A549 (cell line): ENCODE measurements at regions not wholly inside any gene's neighbourhood (a gene's known extent, or its start where the extent isn't known, plus 50 kb on each side); places are given as distances from the start of the nearest gene placed in this dataset.

ENCODE experiments used
- ATAC-seq, 2 experiments: fragments of 200-7000 bp in 1 of 2; fragments of >200 bp in 1 of 2; cut with Nextera tagmentation in 1 of 2; cut with Tn5 transposase in 1 of 2; 3 replicates each; pipeline versions ENCODE4 v1.8.0 to v1.9.1; 2018 to 2020; ENCODE audit warnings: mild to moderate bottlenecking in 1 of 2, moderate library complexity in 1 of 2
- CTCF ChIA-PET: fragments of 300-600 bp; sonication (Branson Sonifier 250); formaldehyde crosslinking; extraction: SDS; loops from one replicate; lab custom pipeline; 2021; ENCODE audit warnings: antibody characterized with exemption, inconsistent platforms; lab: Yijun Ruan, JAX
- POLR2A ChIA-PET: fragments of 350-600 bp; formaldehyde crosslinking; extraction: SDS; loops from one replicate; lab custom pipeline; 2021; ENCODE audit warnings: antibody characterized with exemption, inconsistent platforms; lab: Yijun Ruan, JAX
- DNase-seq, 2 experiments: peaks; one replicate each; pipeline versions ENCODE4 v3.0.0 to v3.0.0-alpha.2; 2011 to 2016; ENCODE audit warnings: low read depth in 1 of 2, low spot score in 1 of 2
- FAIRE-seq: peaks from 2 replicates; lab custom pipeline; 2011; peaks lifted over from hg19 to GRCh38; lab: Jason Lieb, UNC
- H3K27ac ChIP-seq, 2 experiments: fragments of >200 bp; sonication (Bioruptor Twin); formaldehyde crosslinking; 3 replicates each; pipeline ENCODE4 v1.5.1; 2016 to 2017
- H3K4me1 ChIP-seq: fragments of >200 bp; sonication (Bioruptor Twin); formaldehyde crosslinking; 3 replicates; pipeline ENCODE4 v1.6.1; 2016
- H3K4me2 ChIP-seq: fragments of >200 bp; sonication (Bioruptor Twin); formaldehyde crosslinking; 3 replicates; pipeline ENCODE4 v1.6.1; 2016
- H3K4me3 ChIP-seq: fragments of >200 bp; sonication (Bioruptor Twin); formaldehyde crosslinking; 3 replicates; pipeline ENCODE4 v1.5.1; 2016
- H3K9me3 ChIP-seq: fragments of >200 bp; sonication (Bioruptor Twin); formaldehyde crosslinking; 3 replicates; pipeline ENCODE4 v1.6.1; 2016
- BHLHE40 ChIP-seq: IDR thresholded peaks from 2 replicates; pipeline ENCODE4 v1.6.1; 2012; ENCODE audit warnings: low read depth, low read length, inconsistent platforms
- CHD2 ChIP-seq: fragments of 150-350 bp; IDR thresholded peaks from 2 replicates; pipeline ENCODE4 v1.6.1; 2014; ENCODE audit warnings: low read length; ENCODE audit not compliant: partially characterized antibody
- ESRRA ChIP-seq: fragments of 150-350 bp; IDR thresholded peaks from 2 replicates; pipeline ENCODE4 v1.6.1; 2014; ENCODE audit warnings: mild to moderate bottlenecking, low read length, borderline replicate concordance
- FOSB ChIP-seq: fragments of 250-450 bp; sonication (Bioruptor Pico); IDR thresholded peaks from 2 replicates; pipeline ENCODE4 v1.5.0; 2020; ENCODE audit warnings: mild to moderate bottlenecking, moderate library complexity
- FOSL2 ChIP-seq, 2 experiments: fragments of 450-650 bp in 1 of 2; fragments of >200 bp in 1 of 2; sonication (Bioruptor Twin) in 1 of 2; formaldehyde crosslinking; IDR thresholded peaks; 2 replicates each; pipeline versions ENCODE4 v1.5.0 to v1.6.1; 2016 to 2020; ENCODE audit warnings: mild to moderate bottlenecking in 1 of 2, moderate library complexity in 1 of 2
- JUNB ChIP-seq: fragments of >200 bp; sonication (Bioruptor Twin); formaldehyde crosslinking; IDR thresholded peaks from 2 replicates; pipeline ENCODE4 v1.6.1; 2016
- KDM1A ChIP-seq: fragments of 200-600 bp; sonication (generic); IDR thresholded peaks from 2 replicates; pipeline ENCODE4 v1.6.1; 2016; ENCODE audit warnings: low read depth, mild to moderate bottlenecking
- KDM5A ChIP-seq: fragments of 200-600 bp; sonication (generic); IDR thresholded peaks from 2 replicates; pipeline ENCODE4 v1.6.1; 2016; ENCODE audit warnings: antibody characterized with exemption, mild to moderate bottlenecking
- MAFK ChIP-seq: fragments of 450-650 bp; IDR thresholded peaks from 2 replicates; pipeline ENCODE4 v1.6.1; 2014; ENCODE audit not compliant: partially characterized antibody
- MAZ ChIP-seq: fragments of 150-350 bp; IDR thresholded peaks from 2 replicates; pipeline ENCODE4 v1.6.1; 2014; ENCODE audit warnings: antibody characterized with exemption, low read depth, low read length, borderline replicate concordance
- MYC ChIP-seq: IDR thresholded peaks from 2 replicates; pipeline ENCODE4 v1.6.1; 2012; ENCODE audit warnings: mild to moderate bottlenecking, inconsistent platforms, low read length, improper control_type of control experiment, borderline replicate concordance
- NFE2L2 ChIP-seq: fragments of 150-350 bp; conservative IDR thresholded peaks from 2 replicates; pipeline ENCODE4 v1.6.1; 2014; ENCODE audit warnings: low read length
- NR3C1 ChIP-seq: fragments of >200 bp; sonication (Bioruptor Twin); formaldehyde crosslinking; IDR thresholded peaks from 3 replicates; pipeline ENCODE4 v1.6.1; 2017
- PHF8 ChIP-seq: fragments of 200-600 bp; sonication (generic); IDR thresholded peaks from 2 replicates; pipeline ENCODE4 v1.6.1; 2016; ENCODE audit warnings: low read depth, mild to moderate bottlenecking, antibody characterized with exemption, moderate library complexity, borderline replicate concordance
- RARB ChIP-seq: fragments of 250-450 bp; sonication (Bioruptor Pico); IDR thresholded peaks from 2 replicates; pipeline ENCODE4 v1.8.0; 2021; ENCODE audit warnings: mild to moderate bottlenecking, moderate library complexity
- RFX5 ChIP-seq: fragments of 450-650 bp; IDR thresholded peaks from 2 replicates; pipeline ENCODE4 v1.7.1; 2014; ENCODE audit warnings: antibody characterized with exemption, mild to moderate bottlenecking, moderate library complexity
- SMC3 ChIP-seq: fragments of >200 bp; sonication (Bioruptor Twin); formaldehyde crosslinking; IDR thresholded peaks from 3 replicates; pipeline ENCODE4 v1.6.1; 2018; ENCODE audit warnings: inconsistent platforms
- SREBF2 ChIP-seq: fragments of 450-650 bp; IDR thresholded peaks from 2 replicates; pipeline ENCODE4 v1.6.1; 2014; ENCODE audit warnings: mild to moderate bottlenecking, moderate library complexity
- ZC3H11A ChIP-seq: fragments of 450-650 bp; IDR thresholded peaks from 2 replicates; pipeline ENCODE4 v1.6.1; 2014; ENCODE audit warnings: antibody characterized with exemption, mild to moderate bottlenecking
- ZFP36 ChIP-seq: fragments of 450-650 bp; IDR thresholded peaks from 2 replicates; pipeline ENCODE4 v1.6.1; 2014; ENCODE audit warnings: borderline replicate concordance; ENCODE audit not compliant: partially characterized antibody
- ZNF302 ChIP-seq: fragments of 250-450 bp; sonication (Bioruptor Pico); IDR thresholded peaks from 2 replicates; pipeline ENCODE4 v1.9.0; 2021; ENCODE audit warnings: inconsistent platforms, mild to moderate bottlenecking, moderate library complexity
- WGBS: methylation state at CpG from one replicate; pipeline ENCODE4 v1.1.6; 2017; ENCODE audit errors: missing lambda C conversion rate; 5-methylcytosine and 5-hydroxymethylcytosine counted together
- TF ChIP-seq, protein P1 (sequence below): fragments of 250-450 bp; sonication (Bioruptor Pico); IDR thresholded peaks from 2 replicates; pipeline ENCODE4 v1.5.0; 2020; ENCODE audit warnings: low read depth, mild to moderate bottlenecking, moderate library complexity
- TF ChIP-seq, protein P2 (sequence below): fragments of 250-450 bp; sonication (Bioruptor Pico); IDR thresholded peaks from 2 replicates; pipeline ENCODE4 v1.5.0; 2021; ENCODE audit warnings: mild to moderate bottlenecking, moderate library complexity, borderline replicate concordance
- TF ChIP-seq, protein P3 (sequence below): fragments of 450-650 bp; IDR thresholded peaks from 2 replicates; pipeline ENCODE4 v1.6.1; 2014; ENCODE audit warnings: antibody characterized with exemption
- TF ChIP-seq, protein P4 (sequence below): fragments of >200 bp; sonication (Bioruptor Twin); formaldehyde crosslinking; IDR thresholded peaks from 3 replicates; pipeline ENCODE4 v1.5.1; 2016

DNA sequence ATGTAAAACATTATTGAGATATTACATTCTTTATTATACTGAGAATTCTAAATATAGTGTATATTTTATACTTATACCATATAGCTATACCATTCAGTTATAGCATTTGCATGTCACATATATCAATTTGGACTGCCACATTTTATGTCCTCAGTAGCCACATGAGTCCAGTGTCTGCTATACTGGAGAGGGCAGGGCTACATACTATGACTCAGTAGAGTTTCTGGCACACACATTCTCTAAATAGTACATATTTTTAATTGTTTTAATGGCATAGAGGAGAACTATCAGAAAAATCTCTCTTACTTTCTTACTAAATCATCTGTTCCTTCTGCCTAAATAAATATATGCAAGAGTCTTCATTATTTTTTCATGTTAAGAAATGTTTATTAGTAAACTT lies 55.4 kb upstream of the COL5A2 start:
- POLR2A ChIA-PET = no interaction called here
- no peak overlapping the region for H3K4me3 ChIP-seq
- H3K4me2 ChIP-seq = no peak overlapping the region
- H3K9me3 ChIP-seq = no peaks in the 10 kb centered on the region
- DNase-seq (no peak), ATAC-seq (no peak), FAIRE-seq (no peak)
- peaks cover 53% of the 10 kb centered on the region for H3K4me1 ChIP-seq
- TF ChIP-seq KDM1A = no peak
- TF ChIP-seq RARB (CRISPR knock-in tag) = no peak
- no peak for TF ChIP-seq CHD2
- TF ChIP-seq, protein P1, sequence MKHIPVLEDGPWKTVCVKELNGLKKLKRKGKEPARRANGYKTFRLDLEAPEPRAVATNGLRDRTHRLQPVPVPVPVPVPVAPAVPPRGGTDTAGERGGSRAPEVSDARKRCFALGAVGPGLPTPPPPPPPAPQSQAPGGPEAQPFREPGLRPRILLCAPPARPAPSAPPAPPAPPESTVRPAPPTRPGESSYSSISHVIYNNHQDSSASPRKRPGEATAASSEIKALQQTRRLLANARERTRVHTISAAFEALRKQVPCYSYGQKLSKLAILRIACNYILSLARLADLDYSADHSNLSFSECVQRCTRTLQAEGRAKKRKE (CRISPR knock-in tag) = no peak
- no peak for TF ChIP-seq NFE2L2
- TF ChIP-seq JUNB = no peak
- no peak for TF ChIP-seq SMC3
- TF ChIP-seq PHF8 = no peak
- H3K27ac ChIP-seq = no peak overlapping the region; a peak in 1 of 6 replicates
- CTCF ChIA-PET = no interaction called here

DNA sequence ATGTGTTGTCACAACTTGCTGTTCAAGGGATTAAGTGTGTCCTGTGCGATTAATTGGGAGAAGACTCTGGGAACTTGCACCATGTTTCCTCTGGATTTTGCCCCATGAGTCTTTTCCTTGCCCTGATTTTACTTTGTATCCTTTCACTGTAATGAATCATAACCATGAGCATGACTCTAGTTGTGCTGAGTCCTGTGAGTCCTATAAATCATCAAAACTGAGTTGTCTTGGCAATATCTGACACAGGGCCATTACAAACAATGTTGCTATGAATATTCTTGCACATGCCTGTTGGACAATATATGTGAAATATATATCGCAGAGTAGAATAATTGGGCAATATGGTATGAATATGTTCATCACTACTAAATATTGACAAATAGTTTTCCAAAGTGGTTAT lies 56.5 kb upstream of the COL5A2 start:
- Histone ChIP-seq H3K4me3 (no peak overlapping the region), H3K4me2 (no peak overlapping the region), H3K27ac (peak overlapping the region; percentile 23 to 30; a peak in 1 of 6 replicates), H3K4me1 (peaks cover 50% of the 10 kb centered on the region), H3K9me3 (no peaks in the 10 kb centered on the region)
- TF ChIP-seq MYC (no peak), JUNB (peak; percentile 22; the same call in 1 of the 2 replicates), MAFK (peak; percentile 8), ZC3H11A (no peak), FOSL2 (IDR thresholded peaks at IDR 0.05) (no peak), FOSL2 (CRISPR knock-in tag; IDR thresholded peaks at IDR 0.05) (peak; percentile 55), BHLHE40 (no peak), ZFP36 (no peak), ZNF302 (CRISPR knock-in tag) (no peak), SREBF2 (no peak), ESRRA (no peak), FOSB (CRISPR knock-in tag) (no peak), RFX5 (peak; percentile 28; the same call in 1 of the 2 replicates), NR3C1 (no peak), KDM5A (no peak), MAZ (no peak)
- TF ChIP-seq, protein P2, sequence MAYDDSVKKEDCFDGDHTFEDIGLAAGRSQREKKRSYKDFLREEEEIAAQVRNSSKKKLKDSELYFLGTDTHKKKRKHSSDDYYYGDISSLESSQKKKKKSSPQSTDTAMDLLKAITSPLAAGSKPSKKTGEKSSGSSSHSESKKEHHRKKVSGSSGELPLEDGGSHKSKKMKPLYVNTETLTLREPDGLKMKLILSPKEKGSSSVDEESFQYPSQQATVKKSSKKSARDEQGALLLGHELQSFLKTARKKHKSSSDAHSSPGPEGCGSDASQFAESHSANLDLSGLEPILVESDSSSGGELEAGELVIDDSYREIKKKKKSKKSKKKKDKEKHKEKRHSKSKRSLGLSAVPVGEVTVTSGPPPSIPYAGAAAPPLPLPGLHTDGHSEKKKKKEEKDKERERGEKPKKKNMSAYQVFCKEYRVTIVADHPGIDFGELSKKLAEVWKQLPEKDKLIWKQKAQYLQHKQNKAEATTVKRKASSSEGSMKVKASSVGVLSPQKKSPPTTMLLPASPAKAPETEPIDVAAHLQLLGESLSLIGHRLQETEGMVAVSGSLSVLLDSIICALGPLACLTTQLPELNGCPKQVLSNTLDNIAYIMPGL (CRISPR knock-in tag) = no peak
- TF ChIP-seq, protein P3, sequence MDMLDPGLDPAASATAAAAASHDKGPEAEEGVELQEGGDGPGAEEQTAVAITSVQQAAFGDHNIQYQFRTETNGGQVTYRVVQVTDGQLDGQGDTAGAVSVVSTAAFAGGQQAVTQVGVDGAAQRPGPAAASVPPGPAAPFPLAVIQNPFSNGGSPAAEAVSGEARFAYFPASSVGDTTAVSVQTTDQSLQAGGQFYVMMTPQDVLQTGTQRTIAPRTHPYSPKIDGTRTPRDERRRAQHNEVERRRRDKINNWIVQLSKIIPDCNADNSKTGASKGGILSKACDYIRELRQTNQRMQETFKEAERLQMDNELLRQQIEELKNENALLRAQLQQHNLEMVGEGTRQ = no peak
- TF ChIP-seq, protein P1 (CRISPR knock-in tag) = no peak
- TF ChIP-seq, protein P4, sequence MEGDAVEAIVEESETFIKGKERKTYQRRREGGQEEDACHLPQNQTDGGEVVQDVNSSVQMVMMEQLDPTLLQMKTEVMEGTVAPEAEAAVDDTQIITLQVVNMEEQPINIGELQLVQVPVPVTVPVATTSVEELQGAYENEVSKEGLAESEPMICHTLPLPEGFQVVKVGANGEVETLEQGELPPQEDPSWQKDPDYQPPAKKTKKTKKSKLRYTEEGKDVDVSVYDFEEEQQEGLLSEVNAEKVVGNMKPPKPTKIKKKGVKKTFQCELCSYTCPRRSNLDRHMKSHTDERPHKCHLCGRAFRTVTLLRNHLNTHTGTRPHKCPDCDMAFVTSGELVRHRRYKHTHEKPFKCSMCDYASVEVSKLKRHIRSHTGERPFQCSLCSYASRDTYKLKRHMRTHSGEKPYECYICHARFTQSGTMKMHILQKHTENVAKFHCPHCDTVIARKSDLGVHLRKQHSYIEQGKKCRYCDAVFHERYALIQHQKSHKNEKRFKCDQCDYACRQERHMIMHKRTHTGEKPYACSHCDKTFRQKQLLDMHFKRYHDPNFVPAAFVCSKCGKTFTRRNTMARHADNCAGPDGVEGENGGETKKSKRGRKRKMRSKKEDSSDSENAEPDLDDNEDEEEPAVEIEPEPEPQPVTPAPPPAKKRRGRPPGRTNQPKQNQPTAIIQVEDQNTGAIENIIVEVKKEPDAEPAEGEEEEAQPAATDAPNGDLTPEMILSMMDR = no peak
- ATAC-seq (peak; percentile 75 to 88), DNase-seq (peak in 1 of 2 experiments; percentile 51), FAIRE-seq (peak; percentile 18)
- 90% methylated on average over 2 of the region's 2 CpGs for WGBS
- CTCF ChIA-PET = no interaction called here
- POLR2A ChIA-PET = no interaction called here
